ENCODE measurements at regions not wholly inside any gene's neighbourhood (a gene's known extent, or its start where the extent isn't known, plus 50 kb on each side); places are given as distances from the start of the nearest gene placed in this dataset.

GRCh38 chr10:129279446-129280154 is 187.4 kb upstream of the MGMT start:
- TF ChIP-seq NRF1 (IDR thresholded peaks at IDR 0.05; ENCODE audit: low read depth, low read length), result no peak
- no peak for TF ChIP-seq SMC3 (IDR thresholded peaks at IDR 0.05; ENCODE audit: low read depth, low read length)
- no peak for TF ChIP-seq SIN3A (IDR thresholded peaks at IDR 0.05; ENCODE audit: borderline replicate concordance, low read depth, low read length)
- no peak for TF ChIP-seq RCOR1 (IDR thresholded peaks at IDR 0.05; ENCODE audit: low read length)
- no peak for TF ChIP-seq RXRA (IDR thresholded peaks at IDR 0.05; ENCODE audit: borderline replicate concordance, low read depth)
- no peak for TF ChIP-seq RAD21 (IDR thresholded peaks at IDR 0.05; ENCODE audit: low read length)
- TF ChIP-seq ELF1 (IDR thresholded peaks at IDR 0.05), result no peak
- TF ChIP-seq PBX3 (IDR thresholded peaks at IDR 0.05), result no peak
- TF ChIP-seq TAF1 (IDR thresholded peaks at IDR 0.05; ENCODE audit: borderline replicate concordance, low read depth, low read length), result no peak
- no peak for TF ChIP-seq EZH2phosphoT487 (IDR thresholded peaks at IDR 0.05; ENCODE audit: borderline replicate concordance, low read depth)
- no peak for TF ChIP-seq MXI1 (IDR thresholded peaks at IDR 0.05; ENCODE audit: low read depth, low read length)
- TF ChIP-seq FOXM1 (IDR thresholded peaks at IDR 0.05; ENCODE audit: low read depth), result no peak
- TF ChIP-seq YY1 (IDR thresholded peaks at IDR 0.05; ENCODE audit: low read depth), result no peak
- no peak for TF ChIP-seq MEF2A (IDR thresholded peaks at IDR 0.05; ENCODE audit: borderline replicate concordance, low read depth)
- TF ChIP-seq CHD2 (IDR thresholded peaks at IDR 0.05; ENCODE audit: low read length, partially characterized antibody), result no peak
- TF ChIP-seq GABPA (IDR thresholded peaks at IDR 0.05; ENCODE audit: low read depth), result no peak
- no peak for TF ChIP-seq FOXJ3 (CRISPR knock-in tag; IDR thresholded peaks at IDR 0.05)
- TF ChIP-seq MAX (IDR thresholded peaks at IDR 0.05; ENCODE audit: low read depth), result no peak
- TF ChIP-seq IRF3 (IDR thresholded peaks at IDR 0.05; ENCODE audit: low read depth, low read length), result no peak
- TF ChIP-seq GATA2 (CRISPR knock-in tag; IDR thresholded peaks at IDR 0.05), result no peak
- no peak overlapping the region for H3K4me3 ChIP-seq (ENCODE audit: low read depth in 2 of 2, low read length in 1 of 2)
- H3K9me3 ChIP-seq, result no peaks in the 10 kb centered on the region; the same call in 1 of the 2 replicates
- ChIA-PET CTCF (no interaction called here), POLR2A (no interaction called here)
- no peaks in the 10 kb centered on the region for H3K36me3 ChIP-seq (replicated peaks in 1 of 2; ENCODE audit: control insufficient read depth in 1 of 2, insufficient read depth in 2 of 2, low read length in 1 of 2)
- no peak overlapping the region for H3K27ac ChIP-seq (ENCODE audit: low read depth in 2 of 2, low read length in 1 of 2)
- DNase-seq, result no peak
- H3K27me3 ChIP-seq (ENCODE audit: insufficient read depth), result no peaks in the 10 kb centered on the region
- no peak overlapping the region for H2AFZ ChIP-seq (ENCODE audit: low read depth)
- no peaks in the 10 kb centered on the region for H3K79me2 ChIP-seq (ENCODE audit: insufficient read depth)
- H3K9ac ChIP-seq, result no peak overlapping the region
- H3K4me2 ChIP-seq, result no peak overlapping the region
- H4K20me1 ChIP-seq (ENCODE audit: insufficient read depth), result no peaks in the 10 kb centered on the region
- no peaks in the 10 kb centered on the region for H3F3A ChIP-seq (replicated peaks; ENCODE audit: insufficient read depth)
- WGBS (ENCODE audit: low lambda C conversion rate), result 52% methylated on average over 11 of the region's 11 CpGs
- no peaks in the 10 kb centered on the region for H3K9me2 ChIP-seq
- H3K4me1 ChIP-seq (ENCODE audit: control insufficient read depth in 1 of 2, insufficient read depth in 2 of 2, low read depth in 1 of 2, low read length in 1 of 2), result no peaks in the 10 kb centered on the region
